GM23338 (cell line): ENCODE measurements at regions not wholly inside any gene's neighbourhood (a gene's known extent, or its start where the extent isn't known, plus 50 kb on each side); places are given as distances from the start of the nearest gene placed in this dataset.

Experiments used
- ATAC-seq: fragments of 200-7000 bp; cut with Tn5 transposase; 3 replicates; pipeline ENCODE4 v1.9.1; 2020
- DNase-seq: peaks from one replicate; pipeline ENCODE4 v3.0.0-alpha.2; 2015; ENCODE audit warnings: low spot score
- H2AFZ ChIP-seq: fragments of 200-600 bp; sonication (generic); 2 replicates; pipeline ENCODE4 v1.8.0; 2016; ENCODE audit warnings: antibody characterized with exemption, mild to moderate bottlenecking, moderate library complexity
- H3F3A ChIP-seq: fragments of 200-600 bp; sonication (generic); replicated peaks from 2 replicates; pipeline ENCODE4 v1.8.0; 2017; ENCODE audit warnings: antibody characterized with exemption, mixed run types, low read depth
- H3K27ac ChIP-seq: fragments of 200-600 bp; sonication (generic); 2 replicates; pipeline ENCODE4 v1.6.1; 2016; ENCODE audit warnings: low read depth
- H3K27me3 ChIP-seq: fragments of 200-600 bp; sonication (generic); 2 replicates; pipeline ENCODE4 v1.8.0; 2016; ENCODE audit warnings: mild to moderate bottlenecking, mixed run types, moderate library complexity; ENCODE audit not compliant: insufficient read depth
- H3K36me3 ChIP-seq: fragments of 200-600 bp; sonication (generic); 2 replicates; pipeline ENCODE4 v1.8.0; 2016; ENCODE audit warnings: mild to moderate bottlenecking; ENCODE audit not compliant: insufficient read depth
- H3K4me1 ChIP-seq: fragments of 200-600 bp; sonication (generic); 2 replicates; pipeline ENCODE4 v1.8.0; 2016; ENCODE audit warnings: mild to moderate bottlenecking, moderate library complexity; ENCODE audit not compliant: insufficient read depth
- H3K4me2 ChIP-seq: fragments of 200-600 bp; sonication (generic); 2 replicates; pipeline ENCODE4 v1.7.1; 2017; ENCODE audit warnings: mixed run types
- H3K4me3 ChIP-seq: fragments of 200-600 bp; sonication (generic); 2 replicates; pipeline ENCODE4 v1.6.1; 2016; ENCODE audit warnings: mixed run types
- H3K79me2 ChIP-seq: fragments of 200-600 bp; sonication (generic); replicated peaks from 2 replicates; pipeline ENCODE4 v1.8.0; 2017; ENCODE audit warnings: mild to moderate bottlenecking; ENCODE audit not compliant: insufficient read depth
- H3K9me2 ChIP-seq: fragments of 200-600 bp; sonication (generic); 2 replicates; pipeline ENCODE4 v1.8.0; 2017; ENCODE audit not compliant: insufficient read depth
- H4K20me1 ChIP-seq: fragments of 200-600 bp; sonication (generic); replicated peaks from 2 replicates; pipeline ENCODE4 v1.8.0; 2017; ENCODE audit warnings: mild to moderate bottlenecking; ENCODE audit not compliant: insufficient read depth
- H3K27ac Mint-ChIP-seq: 2 replicates; pipeline ENCODE4 v1.8.0; 2020; ENCODE audit warnings: inconsistent platforms, mild to moderate bottlenecking, moderate library complexity, mixed read lengths
- H3K27me3 Mint-ChIP-seq: 3 replicates; pipeline ENCODE4 v1.8.0; 2022; ENCODE audit warnings: low read depth, mild to moderate bottlenecking, moderate library complexity, mixed read lengths, inconsistent platforms; ENCODE audit not compliant: insufficient read depth, poor library complexity
- H3K36me3 Mint-ChIP-seq: 3 replicates; pipeline ENCODE4 v1.8.0; 2021; ENCODE audit warnings: low read depth, mild to moderate bottlenecking, inconsistent platforms, moderate library complexity, mixed read lengths
- H3K4me1 Mint-ChIP-seq: 3 replicates; pipeline ENCODE4 v1.8.0; 2020; ENCODE audit warnings: mild to moderate bottlenecking, inconsistent platforms, mixed read lengths
- H3K4me3 Mint-ChIP-seq: 3 replicates; pipeline ENCODE4 v1.8.0; 2021; ENCODE audit warnings: moderate library complexity, mild to moderate bottlenecking, inconsistent platforms, mixed read lengths
- H3K9me3 Mint-ChIP-seq: 3 replicates; pipeline ENCODE4 v1.8.0; 2020; ENCODE audit warnings: moderate library complexity, mild to moderate bottlenecking, inconsistent platforms, mixed read lengths
- CREB1 ChIP-seq: fragments of 250-450 bp; sonication (Bioruptor Pico); IDR thresholded peaks from 2 replicates; pipeline ENCODE4 v1.5.0; 2020; ENCODE audit warnings: low read depth, mild to moderate bottlenecking, moderate library complexity
- ETS1 ChIP-seq: IDR thresholded peaks from 2 replicates; pipeline ENCODE4 v1.6.1; 2016; ENCODE audit warnings: antibody characterized with exemption
- EZH2 ChIP-seq: fragments of 200-600 bp; sonication (generic); IDR thresholded peaks from one replicate; pipeline ENCODE4 v1.8.0; 2017; ENCODE audit warnings: antibody characterized with exemption, mild to moderate bottlenecking, low read depth; ENCODE audit not compliant: unreplicated experiment
- EZH2phosphoT487 ChIP-seq: fragments of 200-600 bp; sonication (generic); IDR thresholded peaks from one replicate; pipeline ENCODE4 v1.8.1; 2018; ENCODE audit warnings: antibody characterized with exemption; ENCODE audit not compliant: unreplicated experiment
- JUNB ChIP-seq: IDR thresholded peaks from one replicate; pipeline ENCODE4 v1.6.1; 2016; ENCODE audit warnings: antibody characterized with exemption; ENCODE audit not compliant: unreplicated experiment
- NANOG ChIP-seq: IDR thresholded peaks from 2 replicates; pipeline ENCODE4 v1.6.1; 2016; ENCODE audit warnings: antibody characterized with exemption, borderline replicate concordance
- POLR2AphosphoS5 ChIP-seq: IDR thresholded peaks from 2 replicates; pipeline ENCODE4 v1.6.1; 2016; ENCODE audit warnings: antibody characterized with exemption, low read depth
- STAT1 ChIP-seq: IDR thresholded peaks from one replicate; pipeline ENCODE4 v1.6.1; 2016; ENCODE audit warnings: antibody characterized with exemption; ENCODE audit not compliant: unreplicated experiment
- ZNF114 ChIP-seq: fragments of 250-450 bp; sonication (Bioruptor Pico); IDR thresholded peaks from 2 replicates; pipeline ENCODE4 v1.5.0; 2020; ENCODE audit warnings: mild to moderate bottlenecking, moderate library complexity
- ZNF331 ChIP-seq: fragments of 250-450 bp; sonication (Bioruptor Pico); IDR thresholded peaks from 2 replicates; pipeline ENCODE4 v1.5.0; 2020; ENCODE audit warnings: low read depth, mild to moderate bottlenecking, moderate library complexity
- TF ChIP-seq, protein P1 (sequence below): IDR thresholded peaks from one replicate; pipeline ENCODE4 v1.6.1; 2018; ENCODE audit warnings: antibody characterized with exemption; ENCODE audit not compliant: unreplicated experiment
- TF ChIP-seq, protein P2 (sequence below): fragments of 250-450 bp; sonication (Bioruptor Pico); IDR thresholded peaks from 2 replicates; pipeline ENCODE4 v1.5.0; 2020; ENCODE audit warnings: mild to moderate bottlenecking, moderate library complexity
- TF ChIP-seq, protein P3 (sequence below), 2 experiments: fragments of 200-600 bp in 1 of 2; sonication (generic) in 1 of 2; conservative IDR thresholded peaks; 2 replicates each; pipeline versions ENCODE4 v1.5.1 to v1.6.1; 2016 to 2017; ENCODE audit warnings: antibody characterized with exemption in 2 of 2, low read depth in 2 of 2, mild to moderate bottlenecking in 2 of 2, moderate library complexity in 1 of 2

GRCh38 chr2:168304024-168304681 lies 56.8 kb upstream of the STK39 start:
- H3K9me3 Mint-ChIP-seq = peaks cover 25% of the 10 kb centered on the region; the same call in 2 of the 3 replicates
- no peak overlapping the region for H2AFZ ChIP-seq
- TF ChIP-seq ETS1 (no peak), NANOG (no peak), POLR2AphosphoS5 (no peak), JUNB (no peak), ZNF331 (CRISPR knock-in tag) (no peak), ZNF114 (CRISPR knock-in tag) (no peak), STAT1 (no peak), CREB1 (CRISPR knock-in tag) (no peak), EZH2phosphoT487 (no peak), EZH2 (no peak)
- TF ChIP-seq, protein P1, sequence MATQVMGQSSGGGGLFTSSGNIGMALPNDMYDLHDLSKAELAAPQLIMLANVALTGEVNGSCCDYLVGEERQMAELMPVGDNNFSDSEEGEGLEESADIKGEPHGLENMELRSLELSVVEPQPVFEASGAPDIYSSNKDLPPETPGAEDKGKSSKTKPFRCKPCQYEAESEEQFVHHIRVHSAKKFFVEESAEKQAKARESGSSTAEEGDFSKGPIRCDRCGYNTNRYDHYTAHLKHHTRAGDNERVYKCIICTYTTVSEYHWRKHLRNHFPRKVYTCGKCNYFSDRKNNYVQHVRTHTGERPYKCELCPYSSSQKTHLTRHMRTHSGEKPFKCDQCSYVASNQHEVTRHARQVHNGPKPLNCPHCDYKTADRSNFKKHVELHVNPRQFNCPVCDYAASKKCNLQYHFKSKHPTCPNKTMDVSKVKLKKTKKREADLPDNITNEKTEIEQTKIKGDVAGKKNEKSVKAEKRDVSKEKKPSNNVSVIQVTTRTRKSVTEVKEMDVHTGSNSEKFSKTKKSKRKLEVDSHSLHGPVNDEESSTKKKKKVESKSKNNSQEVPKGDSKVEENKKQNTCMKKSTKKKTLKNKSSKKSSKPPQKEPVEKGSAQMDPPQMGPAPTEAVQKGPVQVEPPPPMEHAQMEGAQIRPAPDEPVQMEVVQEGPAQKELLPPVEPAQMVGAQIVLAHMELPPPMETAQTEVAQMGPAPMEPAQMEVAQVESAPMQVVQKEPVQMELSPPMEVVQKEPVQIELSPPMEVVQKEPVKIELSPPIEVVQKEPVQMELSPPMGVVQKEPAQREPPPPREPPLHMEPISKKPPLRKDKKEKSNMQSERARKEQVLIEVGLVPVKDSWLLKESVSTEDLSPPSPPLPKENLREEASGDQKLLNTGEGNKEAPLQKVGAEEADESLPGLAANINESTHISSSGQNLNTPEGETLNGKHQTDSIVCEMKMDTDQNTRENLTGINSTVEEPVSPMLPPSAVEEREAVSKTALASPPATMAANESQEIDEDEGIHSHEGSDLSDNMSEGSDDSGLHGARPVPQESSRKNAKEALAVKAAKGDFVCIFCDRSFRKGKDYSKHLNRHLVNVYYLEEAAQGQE = no peak
- TF ChIP-seq, protein P2, sequence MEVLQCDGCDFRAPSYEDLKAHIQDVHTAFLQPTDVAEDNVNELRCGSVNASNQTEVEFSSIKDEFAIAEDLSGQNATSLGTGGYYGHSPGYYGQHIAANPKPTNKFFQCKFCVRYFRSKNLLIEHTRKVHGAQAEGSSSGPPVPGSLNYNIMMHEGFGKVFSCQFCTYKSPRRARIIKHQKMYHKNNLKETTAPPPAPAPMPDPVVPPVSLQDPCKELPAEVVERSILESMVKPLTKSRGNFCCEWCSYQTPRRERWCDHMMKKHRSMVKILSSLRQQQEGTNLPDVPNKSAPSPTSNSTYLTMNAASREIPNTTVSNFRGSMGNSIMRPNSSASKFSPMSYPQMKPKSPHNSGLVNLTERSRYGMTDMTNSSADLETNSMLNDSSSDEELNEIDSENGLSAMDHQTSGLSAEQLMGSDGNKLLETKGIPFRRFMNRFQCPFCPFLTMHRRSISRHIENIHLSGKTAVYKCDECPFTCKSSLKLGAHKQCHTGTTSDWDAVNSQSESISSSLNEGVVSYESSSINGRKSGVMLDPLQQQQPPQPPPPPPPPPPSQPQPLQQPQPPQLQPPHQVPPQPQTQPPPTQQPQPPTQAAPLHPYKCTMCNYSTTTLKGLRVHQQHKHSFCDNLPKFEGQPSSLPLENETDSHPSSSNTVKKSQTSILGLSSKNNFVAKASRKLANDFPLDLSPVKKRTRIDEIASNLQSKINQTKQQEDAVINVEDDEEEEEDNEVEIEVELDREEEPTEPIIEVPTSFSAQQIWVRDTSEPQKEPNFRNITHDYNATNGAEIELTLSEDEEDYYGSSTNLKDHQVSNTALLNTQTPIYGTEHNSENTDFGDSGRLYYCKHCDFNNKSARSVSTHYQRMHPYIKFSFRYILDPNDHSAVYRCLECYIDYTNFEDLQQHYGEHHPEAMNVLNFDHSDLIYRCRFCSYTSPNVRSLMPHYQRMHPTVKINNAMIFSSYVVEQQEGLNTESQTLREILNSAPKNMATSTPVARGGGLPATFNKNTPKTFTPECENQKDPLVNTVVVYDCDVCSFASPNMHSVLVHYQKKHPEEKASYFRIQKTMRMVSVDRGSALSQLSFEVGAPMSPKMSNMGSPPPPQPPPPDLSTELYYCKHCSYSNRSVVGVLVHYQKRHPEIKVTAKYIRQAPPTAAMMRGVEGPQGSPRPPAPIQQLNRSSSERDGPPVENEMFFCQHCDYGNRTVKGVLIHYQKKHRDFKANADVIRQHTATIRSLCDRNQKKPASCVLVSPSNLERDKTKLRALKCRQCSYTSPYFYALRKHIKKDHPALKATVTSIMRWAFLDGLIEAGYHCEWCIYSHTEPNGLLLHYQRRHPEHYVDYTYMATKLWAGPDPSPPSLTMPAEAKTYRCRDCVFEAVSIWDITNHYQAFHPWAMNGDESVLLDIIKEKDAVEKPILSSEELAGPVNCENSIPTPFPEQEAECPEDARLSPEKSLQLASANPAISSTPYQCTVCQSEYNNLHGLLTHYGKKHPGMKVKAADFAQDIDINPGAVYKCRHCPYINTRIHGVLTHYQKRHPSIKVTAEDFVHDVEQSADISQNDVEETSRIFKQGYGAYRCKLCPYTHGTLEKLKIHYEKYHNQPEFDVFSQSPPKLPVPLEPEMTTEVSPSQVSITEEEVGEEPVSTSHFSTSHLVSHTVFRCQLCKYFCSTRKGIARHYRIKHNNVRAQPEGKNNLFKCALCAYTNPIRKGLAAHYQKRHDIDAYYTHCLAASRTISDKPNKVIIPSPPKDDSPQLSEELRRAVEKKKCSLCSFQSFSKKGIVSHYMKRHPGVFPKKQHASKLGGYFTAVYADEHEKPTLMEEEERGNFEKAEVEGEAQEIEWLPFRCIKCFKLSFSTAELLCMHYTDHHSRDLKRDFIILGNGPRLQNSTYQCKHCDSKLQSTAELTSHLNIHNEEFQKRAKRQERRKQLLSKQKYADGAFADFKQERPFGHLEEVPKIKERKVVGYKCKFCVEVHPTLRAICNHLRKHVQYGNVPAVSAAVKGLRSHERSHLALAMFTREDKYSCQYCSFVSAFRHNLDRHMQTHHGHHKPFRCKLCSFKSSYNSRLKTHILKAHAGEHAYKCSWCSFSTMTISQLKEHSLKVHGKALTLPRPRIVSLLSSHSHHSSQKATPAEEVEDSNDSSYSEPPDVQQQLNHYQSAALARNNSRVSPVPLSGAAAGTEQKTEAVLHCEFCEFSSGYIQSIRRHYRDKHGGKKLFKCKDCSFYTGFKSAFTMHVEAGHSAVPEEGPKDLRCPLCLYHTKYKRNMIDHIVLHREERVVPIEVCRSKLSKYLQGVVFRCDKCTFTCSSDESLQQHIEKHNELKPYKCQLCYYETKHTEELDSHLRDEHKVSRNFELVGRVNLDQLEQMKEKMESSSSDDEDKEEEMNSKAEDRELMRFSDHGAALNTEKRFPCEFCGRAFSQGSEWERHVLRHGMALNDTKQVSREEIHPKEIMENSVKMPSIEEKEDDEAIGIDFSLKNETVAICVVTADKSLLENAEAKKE (CRISPR knock-in tag) = no peak
- TF ChIP-seq, protein P3, sequence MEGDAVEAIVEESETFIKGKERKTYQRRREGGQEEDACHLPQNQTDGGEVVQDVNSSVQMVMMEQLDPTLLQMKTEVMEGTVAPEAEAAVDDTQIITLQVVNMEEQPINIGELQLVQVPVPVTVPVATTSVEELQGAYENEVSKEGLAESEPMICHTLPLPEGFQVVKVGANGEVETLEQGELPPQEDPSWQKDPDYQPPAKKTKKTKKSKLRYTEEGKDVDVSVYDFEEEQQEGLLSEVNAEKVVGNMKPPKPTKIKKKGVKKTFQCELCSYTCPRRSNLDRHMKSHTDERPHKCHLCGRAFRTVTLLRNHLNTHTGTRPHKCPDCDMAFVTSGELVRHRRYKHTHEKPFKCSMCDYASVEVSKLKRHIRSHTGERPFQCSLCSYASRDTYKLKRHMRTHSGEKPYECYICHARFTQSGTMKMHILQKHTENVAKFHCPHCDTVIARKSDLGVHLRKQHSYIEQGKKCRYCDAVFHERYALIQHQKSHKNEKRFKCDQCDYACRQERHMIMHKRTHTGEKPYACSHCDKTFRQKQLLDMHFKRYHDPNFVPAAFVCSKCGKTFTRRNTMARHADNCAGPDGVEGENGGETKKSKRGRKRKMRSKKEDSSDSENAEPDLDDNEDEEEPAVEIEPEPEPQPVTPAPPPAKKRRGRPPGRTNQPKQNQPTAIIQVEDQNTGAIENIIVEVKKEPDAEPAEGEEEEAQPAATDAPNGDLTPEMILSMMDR (conservative IDR thresholded peaks at IDR 0.05; ENCODE audit: low read depth in 2 of 2) = no peak

More at GRCh38 chr2:168304024-168304681, 56.8 kb upstream of the STK39 start:
- no peak overlapping the region for H3K4me3 Mint-ChIP-seq
- no peaks in the 10 kb centered on the region for H3K4me1 Mint-ChIP-seq
- no peaks in the 10 kb centered on the region for H3K36me3 ChIP-seq
- no peak overlapping the region for H3K4me2 ChIP-seq
- H3K36me3 Mint-ChIP-seq = peaks cover 4% of the 10 kb centered on the region; the same call in 2 of the 3 replicates
- H3K79me2 ChIP-seq = no peaks in the 10 kb centered on the region
- DNase-seq (no peak), ATAC-seq (no peak)
- H3K27me3 Mint-ChIP-seq = peaks cover 6% of the 10 kb centered on the region
- H3K27ac Mint-ChIP-seq = no peak overlapping the region
- H3K27me3 ChIP-seq = no peaks in the 10 kb centered on the region
- no peaks in the 10 kb centered on the region for H3F3A ChIP-seq
- H3K9me2 ChIP-seq = no peaks in the 10 kb centered on the region
- H3K4me3 ChIP-seq = no peak overlapping the region
- no peaks in the 10 kb centered on the region for H4K20me1 ChIP-seq
- H3K27ac ChIP-seq = no peak overlapping the region
- no peaks in the 10 kb centered on the region for H3K4me1 ChIP-seq
